Liver (tissue), 7 donors: ENCODE measurements at regions not wholly inside any gene's neighbourhood (a gene's known extent, or its start where the extent isn't known, plus 50 kb on each side); places are given as distances from the start of the nearest gene placed in this dataset.

Source experiments
- DNase-seq: peaks from one replicate; pipeline ENCODE4 v3.0.0-alpha.2; 2017; ENCODE audit warnings: low spot score
- H3K27ac ChIP-seq, 2 donors: one replicate each; pipeline ENCODE4 v1.7.0; 2013; ENCODE audit warnings: inconsistent platforms in 2 of 2, low read length in 2 of 2, control low read depth in 1 of 2, low read depth in 1 of 2, mild to moderate bottlenecking in 1 of 2
- H3K27me3 ChIP-seq, 4 donors: one replicate each; pipeline versions ENCODE4 v1.6.1 to v1.7.0; 2013; ENCODE audit warnings: low read length in 3 of 4, inconsistent platforms in 1 of 4, mild to moderate bottlenecking in 1 of 4, moderate library complexity in 1 of 4; ENCODE audit not compliant: control insufficient read depth in 4 of 4, insufficient read depth in 4 of 4
- H3K36me3 ChIP-seq, 4 donors: one replicate each; pipeline versions ENCODE4 v1.6.1 to v1.7.0; 2013; ENCODE audit warnings: low read length in 3 of 4, mild to moderate bottlenecking in 3 of 4, low read depth in 1 of 4, moderate library complexity in 1 of 4; ENCODE audit not compliant: control insufficient read depth in 4 of 4, insufficient read depth in 3 of 4
- H3K4me1 ChIP-seq, 4 donors: one replicate each; pipeline versions ENCODE4 v1.6.1 to v1.7.0; 2013; ENCODE audit warnings: low read length in 3 of 4, mild to moderate bottlenecking in 3 of 4, moderate library complexity in 1 of 4; ENCODE audit not compliant: control insufficient read depth in 4 of 4, insufficient read depth in 4 of 4
- H3K4me3 ChIP-seq, 3 donors: one replicate each; pipeline versions ENCODE4 v1.6.1 to v1.7.0; 2013; ENCODE audit warnings: low read length in 3 of 3, control low read depth in 1 of 3, low read depth in 1 of 3, mild to moderate bottlenecking in 1 of 3
- H3K9ac ChIP-seq, 2 donors: one replicate each; pipeline ENCODE4 v1.7.0; 2013; ENCODE audit warnings: low read length in 2 of 2, mild to moderate bottlenecking in 2 of 2, moderate library complexity in 2 of 2, control low read depth in 1 of 2, low read depth in 1 of 2
- H3K9me3 ChIP-seq, 4 donors: one replicate each; pipeline versions ENCODE4 v1.6.1 to v1.7.0; 2013; ENCODE audit warnings: low read length in 3 of 4; ENCODE audit not compliant: control insufficient read depth in 4 of 4
- ATF3 ChIP-seq: IDR thresholded peaks from 2 replicates; pipeline ENCODE4 v1.6.1; 2016; ENCODE audit warnings: antibody characterized with exemption
- EGR1 ChIP-seq, 2 donors: IDR thresholded peaks; 2 replicates each; pipeline ENCODE4 v1.6.1; 2016 to 2018; ENCODE audit warnings: antibody characterized with exemption in 2 of 2, low read depth in 2 of 2
- FOXA1 ChIP-seq: IDR thresholded peaks from 2 replicates; pipeline ENCODE4 v1.6.1; 2016; ENCODE audit warnings: antibody characterized with exemption
- FOXA2 ChIP-seq: IDR thresholded peaks from 2 replicates; pipeline ENCODE4 v1.6.1; 2016; ENCODE audit warnings: antibody characterized with exemption
- GABPA ChIP-seq, 2 donors: IDR thresholded peaks in 1 of 2; conservative IDR thresholded peaks in 1 of 2; 2 replicates each; pipeline ENCODE4 v1.6.1; 2016; ENCODE audit warnings: antibody characterized with exemption in 2 of 2, mild to moderate bottlenecking in 1 of 2, moderate library complexity in 1 of 2
- HNF4A ChIP-seq, 2 donors: conservative IDR thresholded peaks; 2 replicates each; pipeline ENCODE4 v1.6.1; 2016; ENCODE audit warnings: antibody characterized with exemption in 2 of 2, mild to moderate bottlenecking in 2 of 2
- HNF4G ChIP-seq: IDR thresholded peaks from 2 replicates; pipeline ENCODE4 v1.6.1; 2016; ENCODE audit warnings: antibody characterized with exemption
- JUND ChIP-seq, 2 donors: IDR thresholded peaks; 2 replicates each; pipeline ENCODE4 v1.6.1; 2016; ENCODE audit warnings: antibody characterized with exemption in 2 of 2
- MAX ChIP-seq: IDR thresholded peaks from 2 replicates; pipeline ENCODE4 v1.6.1; 2016; ENCODE audit warnings: antibody characterized with exemption
- NR2F2 ChIP-seq: IDR thresholded peaks from 2 replicates; pipeline ENCODE4 v1.6.1; 2016; ENCODE audit warnings: antibody characterized with exemption
- RAD21 ChIP-seq, 2 donors: IDR thresholded peaks; 2 replicates each; pipeline ENCODE4 v1.6.1; 2016; ENCODE audit warnings: antibody characterized with exemption in 2 of 2, mild to moderate bottlenecking in 2 of 2
- RXRA ChIP-seq, 2 donors: IDR thresholded peaks; 2 replicates each; pipeline ENCODE4 v1.6.1; 2017 to 2018; ENCODE audit warnings: antibody characterized with exemption in 2 of 2, mild to moderate bottlenecking in 1 of 2
- SP1 ChIP-seq: IDR thresholded peaks from 2 replicates; pipeline ENCODE4 v1.6.1; 2018; ENCODE audit warnings: antibody characterized with exemption, mild to moderate bottlenecking
- TAF1 ChIP-seq: conservative IDR thresholded peaks from 2 replicates; pipeline ENCODE4 v1.6.1; 2016; ENCODE audit warnings: antibody characterized with exemption, mild to moderate bottlenecking
- YY1 ChIP-seq: IDR thresholded peaks from 2 replicates; pipeline ENCODE4 v1.6.1; 2016; ENCODE audit warnings: antibody characterized with exemption, mild to moderate bottlenecking
- ZBTB33 ChIP-seq: IDR thresholded peaks from 2 replicates; pipeline ENCODE4 v1.6.1; 2016; ENCODE audit warnings: antibody characterized with exemption
- WGBS: extraction: QIAGEN DNeasy Blood & Tissue Kit; methylation state at CpG from one replicate; pipeline ENCODE4 v1.1.7; 2013; 5-methylcytosine and 5-hydroxymethylcytosine counted together
- donor health status: healthy.
- donor health status: healthy.
- donor health status: healthy.
- donor health status: healthy.

- Histone ChIP-seq H3K9ac (no peak overlapping the region), H3K9me3 (no peaks in the 10 kb centered on the region), H3K27ac (no peak overlapping the region), H3K4me3 (no peak overlapping the region), H3K36me3 (no peaks in the 10 kb centered on the region), H3K27me3 (no peaks in the 10 kb centered on the region), H3K4me1 (no peaks in the 10 kb centered on the region)
- WGBS = 74% methylated on average over 6 of the region's 6 CpGs
- no peak for TF ChIP-seq JUND (IDR thresholded peaks at IDR 0.05)
- no peak for TF ChIP-seq MAX
- no peak for TF ChIP-seq SP1
- TF ChIP-seq NR2F2 = no peak
- TF ChIP-seq ATF3 = no peak
- TF ChIP-seq FOXA2 = no peak
- no peak for TF ChIP-seq YY1
- no peak for TF ChIP-seq ZBTB33
- no peak for TF ChIP-seq TAF1
- TF ChIP-seq RAD21 (IDR thresholded peaks at IDR 0.05) = no peak
- no peak for TF ChIP-seq RXRA (IDR thresholded peaks at IDR 0.05)
- no peak for TF ChIP-seq HNF4A (conservative IDR thresholded peaks at IDR 0.05)
- no peak for TF ChIP-seq FOXA1
- no peak for TF ChIP-seq GABPA (IDR thresholded peaks at IDR 0.05 in 1 of 2, conservative IDR thresholded peaks at IDR 0.05 in 1 of 2)
- no peak for DNase-seq
Measured at GRCh38 chr2:6506361-6506794, 359.3 kb downstream of the CMPK2 start.

- TF ChIP-seq HNF4A (conservative IDR thresholded peaks at IDR 0.05) (no peak), RAD21 (IDR thresholded peaks at IDR 0.05) (no peak), YY1 (no peak), ZBTB33 (no peak)
Measured at GRCh38 chr2:6506859-6507258, 358.8 kb downstream of the CMPK2 start.

GRCh38 chr2:6510532-6510931 is 355.2 kb downstream of the CMPK2 start:
- H3K4me3 ChIP-seq = no peak overlapping the region
- no peaks in the 10 kb centered on the region for H3K9me3 ChIP-seq
- 76% methylated on average over 1 of the region's 1 CpG for WGBS
- no peak overlapping the region for H3K9ac ChIP-seq
- DNase-seq = no peak
- no peaks in the 10 kb centered on the region for H3K36me3 ChIP-seq
- no peak overlapping the region for H3K27ac ChIP-seq
- no peaks in the 10 kb centered on the region for H3K4me1 ChIP-seq
- TF ChIP-seq RAD21 (IDR thresholded peaks at IDR 0.05) (no peak), SP1 (no peak), MAX (no peak), YY1 (no peak), HNF4G (no peak), HNF4A (conservative IDR thresholded peaks at IDR 0.05) (no peak), EGR1 (IDR thresholded peaks at IDR 0.05; ENCODE audit: low read depth in 2 of 2) (no peak), GABPA (IDR thresholded peaks at IDR 0.05 in 1 of 2, conservative IDR thresholded peaks at IDR 0.05 in 1 of 2) (no peak), ZBTB33 (no peak), NR2F2 (no peak), RXRA (IDR thresholded peaks at IDR 0.05) (no peak), FOXA1 (no peak), FOXA2 (no peak), TAF1 (no peak), ATF3 (no peak)
- no peaks in the 10 kb centered on the region for H3K27me3 ChIP-seq

More at GRCh38 chr2:6506859-6507258, 358.8 kb downstream of the CMPK2 start:
- Histone ChIP-seq H3K36me3 (no peaks in the 10 kb centered on the region), H3K27ac (no peak overlapping the region), H3K4me3 (no peak overlapping the region), H3K9ac (no peak overlapping the region), H3K27me3 (no peaks in the 10 kb centered on the region), H3K9me3 (no peaks in the 10 kb centered on the region), H3K4me1 (no peaks in the 10 kb centered on the region)
- WGBS = 67% methylated on average over 6 of the region's 6 CpGs
- DNase-seq = no peak
